NOMO-1 treated with DMSO at 0.1 percent for 48 hours (cell line): ENCODE measurements at regions not wholly inside any gene's neighbourhood (a gene's known extent, or its start where the extent isn't known, plus 50 kb on each side); places are given as distances from the start of the nearest gene placed in this dataset.

Experiments
- DNase-seq: peaks from one replicate; lab custom pipeline; 2025; ENCODE audit not compliant: unreplicated experiment; lab: John Stamatoyannopoulos, UW

- DNase-seq: no peak
These were observed 486.4 kb downstream of the BCL11A start for GRCh38 chr2:60067006-60067405.

DNA sequence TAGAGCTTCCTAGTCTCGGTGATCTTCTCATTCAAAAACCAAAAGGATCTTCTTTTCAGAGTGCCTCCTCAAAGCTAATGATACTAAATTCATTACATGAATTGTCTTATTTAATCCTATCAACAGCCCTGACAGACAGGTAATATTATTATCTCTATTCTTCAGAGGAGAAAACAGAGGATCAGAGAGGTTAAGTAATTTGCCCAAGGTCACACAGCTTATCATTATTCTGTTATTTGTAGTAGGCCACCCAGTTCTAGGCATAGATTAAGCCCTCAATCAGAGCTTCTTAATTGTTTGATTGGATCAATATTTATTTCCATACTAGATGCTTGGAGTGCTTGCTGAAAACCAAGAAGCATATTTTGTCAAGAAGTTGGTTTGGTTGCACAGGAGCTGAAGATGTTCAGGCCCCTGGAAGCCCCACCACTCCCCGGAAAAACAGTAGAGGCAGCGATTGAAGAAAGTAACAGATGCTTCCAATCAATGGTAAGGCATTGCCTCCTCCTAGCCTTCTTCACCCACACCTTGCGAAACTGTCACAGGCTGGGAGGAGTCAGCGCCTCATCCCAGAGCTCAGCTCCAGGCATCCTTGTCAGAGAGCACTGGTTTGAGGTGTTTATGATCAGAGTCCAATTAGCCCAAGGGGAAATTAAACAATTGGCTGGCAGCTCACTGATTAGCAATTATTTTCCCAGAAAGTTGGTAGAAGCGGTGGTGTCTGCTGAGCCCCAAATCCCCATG, 487.2 kb downstream of the BCL11A start:
- no peak for DNase-seq

GRCh38 chr2:60064687-60065389, 488.6 kb downstream of the BCL11A start:
- no peak for DNase-seq

DNA sequence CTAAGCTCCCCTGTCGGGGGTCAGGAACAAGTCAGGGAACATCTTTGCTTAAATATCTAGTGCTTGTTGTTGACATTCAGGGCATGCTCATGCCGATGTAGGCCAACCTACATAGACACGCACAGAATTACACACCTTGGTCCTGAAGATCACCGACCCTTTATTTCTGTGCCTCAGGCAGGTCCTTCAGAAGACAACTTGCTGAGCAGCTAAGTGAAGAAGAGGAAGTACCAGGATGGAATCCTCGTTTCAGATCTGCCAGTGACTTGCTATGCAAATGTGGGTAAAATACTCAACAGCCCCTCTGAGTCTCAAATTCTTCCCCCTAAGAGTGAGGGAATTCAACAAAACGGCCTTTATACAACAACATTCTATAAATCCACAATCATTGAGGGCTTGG, 494.7 kb downstream of the BCL11A start:
- DNase-seq: peak; percentile 45

DNA sequence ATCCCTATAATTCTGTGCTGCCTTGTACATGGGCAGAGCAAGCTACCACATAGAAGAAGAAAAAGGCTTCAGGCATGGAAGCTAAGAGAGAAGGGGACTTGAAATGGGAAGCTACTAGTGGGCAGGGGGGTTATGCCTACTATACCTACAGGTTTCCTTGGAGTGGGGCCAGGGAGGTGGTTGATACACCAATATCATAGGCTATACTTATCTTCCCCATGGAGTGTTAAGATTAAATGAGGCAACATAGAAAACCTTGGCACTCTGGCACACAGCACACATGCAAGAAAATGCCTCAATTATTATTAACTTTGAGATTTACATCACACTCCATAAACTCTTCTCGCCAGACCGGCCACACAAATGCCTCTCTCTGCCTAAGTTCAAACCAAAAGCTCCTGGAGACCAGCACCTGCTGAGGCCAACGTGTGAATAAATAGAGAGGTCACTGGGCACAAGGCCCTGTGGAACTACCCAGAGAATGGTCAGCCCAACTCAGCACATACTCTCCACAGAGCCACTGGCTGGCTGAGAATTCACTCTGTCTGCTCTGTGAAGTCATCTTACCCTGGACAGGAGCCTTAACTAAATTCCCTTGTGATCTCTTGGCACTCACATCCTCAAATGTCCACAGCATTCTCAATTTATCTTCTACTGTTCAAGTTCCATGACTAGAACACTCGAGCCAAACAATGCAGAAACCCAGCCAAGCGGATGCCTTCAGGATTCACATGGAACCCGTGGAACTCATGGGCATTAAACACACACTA, 498.7 kb downstream of the BCL11A start:
- no peak for DNase-seq

GRCh38 chr2:60053791-60054190, 499.7 kb downstream of the BCL11A start:
- no peak for DNase-seq

GRCh38 chr2:60052601-60053000, 500.9 kb downstream of the BCL11A start:
- no peak for DNase-seq

- DNase-seq: no peak
These were observed 501.5 kb downstream of the BCL11A start for GRCh38 chr2:60051991-60052390.

GRCh38 chr2:60047944-60048525, 505.4 kb downstream of the BCL11A start:
- no peak for DNase-seq

DNA sequence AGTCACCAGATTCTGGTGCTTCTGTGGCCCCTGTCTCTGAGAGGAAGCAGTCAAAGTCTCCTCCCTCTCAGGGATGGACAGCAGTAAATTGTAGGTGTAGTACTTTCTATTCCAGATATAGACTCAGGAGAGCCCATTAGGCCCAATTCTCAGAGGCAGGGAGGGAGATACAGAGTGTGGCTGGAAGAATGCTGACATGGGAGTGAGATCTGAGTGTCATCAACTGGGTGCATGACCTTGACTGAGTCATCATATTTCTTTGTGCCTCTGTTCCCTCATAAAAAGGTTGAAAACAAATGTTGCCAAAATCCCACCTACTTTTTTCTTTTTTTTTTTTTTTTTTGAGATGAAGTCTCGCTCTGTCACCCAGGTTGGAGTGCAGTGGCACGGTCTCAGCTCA, 506.1 kb downstream of the BCL11A start:
- no peak for DNase-seq

- DNase-seq: no peak
These were observed 506.9 kb downstream of the BCL11A start for GRCh38 chr2:60046529-60046928.

- no peak for DNase-seq
These were observed 508.0 kb downstream of the BCL11A start for GRCh38 chr2:60045456-60045855.

- no peak for DNase-seq
These were observed 509.0 kb downstream of the BCL11A start for GRCh38 chr2:60044484-60044883.

- no peak for DNase-seq
These were observed 511.4 kb downstream of the BCL11A start for GRCh38 chr2:60042023-60042422.

GRCh38 chr2:60033325-60033724, 520.1 kb downstream of the BCL11A start:
- no peak for DNase-seq

GRCh38 chr2:60029566-60029883, 523.9 kb downstream of the BCL11A start:
- DNase-seq: no peak

DNA sequence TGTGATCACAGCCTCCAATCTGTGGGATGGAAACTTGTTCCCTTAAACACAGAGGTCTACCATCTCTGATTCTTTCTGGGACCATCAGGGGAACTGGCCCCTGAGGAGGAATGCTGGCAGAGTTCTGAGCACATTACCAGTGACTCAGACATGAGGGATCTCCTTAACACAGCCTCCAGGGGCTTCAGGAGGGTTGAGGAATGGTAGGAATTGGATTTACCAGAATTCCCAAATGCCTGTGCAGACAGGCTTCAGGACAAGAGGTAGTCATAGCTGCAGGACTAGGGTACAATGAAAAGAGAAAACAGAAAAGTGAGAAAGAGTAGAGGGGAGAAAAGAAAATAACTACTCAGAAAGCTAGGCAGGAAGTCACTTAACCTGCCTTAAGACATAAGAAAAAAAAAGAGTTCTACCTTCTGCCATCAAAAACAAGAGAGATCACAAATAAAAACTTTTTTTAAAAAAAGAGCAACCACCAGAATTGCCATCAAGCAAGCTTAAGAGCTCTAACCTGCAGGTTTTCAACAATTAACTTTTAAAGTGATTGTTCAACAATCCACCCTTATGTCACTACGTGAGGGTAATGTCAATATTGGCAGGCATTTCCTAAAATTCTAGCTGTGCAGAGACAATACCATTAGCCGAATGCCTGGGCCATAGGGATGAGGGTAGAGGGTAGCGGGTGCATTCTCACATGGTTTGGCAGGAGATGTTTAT, 524.4 kb downstream of the BCL11A start:
- no peak for DNase-seq

GRCh38 chr2:60025496-60025895, 528.0 kb downstream of the BCL11A start:
- DNase-seq: no peak

GRCh38 chr2:60023256-60023985, 530.0 kb downstream of the BCL11A start:
- DNase-seq: no peak

DNA sequence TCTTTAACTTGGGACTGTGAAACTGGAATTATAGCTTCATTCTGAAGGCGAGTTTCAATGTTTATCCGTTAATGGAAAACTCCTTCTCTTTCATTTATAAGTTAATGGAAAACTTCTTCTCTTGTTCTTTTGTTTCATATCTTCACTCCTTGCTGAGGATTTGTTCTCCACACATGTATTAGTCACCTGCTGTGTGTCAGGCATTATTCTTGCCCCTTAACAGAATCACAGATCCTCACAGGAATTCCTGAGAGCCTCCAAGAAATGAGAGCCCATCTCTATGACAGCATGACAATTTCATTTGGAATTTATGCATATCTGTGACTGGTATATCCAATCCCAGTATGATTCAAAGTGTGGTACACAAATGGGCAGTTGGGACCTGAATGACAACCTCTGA, 545.8 kb downstream of the BCL11A start:
- no peak for DNase-seq
